Left lung (tissue), 4 donors: ENCODE measurements at regions not wholly inside any gene's neighbourhood (a gene's known extent, or its start where the extent isn't known, plus 50 kb on each side); places are given as distances from the start of the nearest gene placed in this dataset.

ENCODE experiments used
- ATAC-seq: fragments of 200-7000 bp; cut with Tn5 transposase; one replicate; pipeline ENCODE4 v1.9.1; 2020; ENCODE audit warnings: moderate library complexity
- DNase-seq, 4 donors: peaks; one replicate each; pipeline ENCODE4 v3.0.0-alpha.2; 2013 to 2020
- H3K27ac ChIP-seq, 2 donors: fragments of 200-600 bp; sonication (generic) in 1 of 2; one replicate each; pipeline versions ENCODE4 v1.5.0 to v1.8.0; 2020 to 2021
- H3K27me3 ChIP-seq, 2 donors: fragments of 200-600 bp; sonication (generic) in 1 of 2; one replicate each; pipeline versions ENCODE4 v1.5.0 to v1.8.0; 2020 to 2021
- H3K36me3 ChIP-seq, 2 donors: fragments of 200-600 bp; sonication (generic) in 1 of 2; one replicate each; pipeline versions ENCODE4 v1.5.0 to v1.8.0; 2020 to 2021
- H3K4me1 ChIP-seq, 2 donors: fragments of 200-600 bp; one replicate each; pipeline ENCODE4 v1.8.0; 2021
- H3K4me3 ChIP-seq, 2 donors: fragments of 200-600 bp; sonication (generic) in 1 of 2; one replicate each; pipeline versions ENCODE4 v1.5.0 to v1.8.0; 2020 to 2021; ENCODE audit warnings: mild to moderate bottlenecking in 1 of 2
- H3K9me3 ChIP-seq, 2 donors: fragments of 200-600 bp; sonication (generic) in 1 of 2; one replicate each; pipeline versions ENCODE4 v1.5.0 to v1.8.0; 2020 to 2021
- CTCF ChIP-seq, 2 donors: fragments of 200-600 bp; sonication (generic) in 1 of 2; IDR thresholded peaks; one replicate each; pipeline versions ENCODE4 v1.5.0 to v1.8.0; 2021; ENCODE audit warnings: antibody characterized with exemption in 2 of 2
- intact Hi-C, 2 donors: fragments of 100-400 bp; cut with DNase I; formaldehyde crosslinking; loops; one replicate each; pipeline versions ENCODE4 v1.11.2 to v1.14.2; 2022
- donor health status: DM: no; HTN: yes; CAD: no.
- donor health status: DM: no; HTN: no; CAD: no.

DNA sequence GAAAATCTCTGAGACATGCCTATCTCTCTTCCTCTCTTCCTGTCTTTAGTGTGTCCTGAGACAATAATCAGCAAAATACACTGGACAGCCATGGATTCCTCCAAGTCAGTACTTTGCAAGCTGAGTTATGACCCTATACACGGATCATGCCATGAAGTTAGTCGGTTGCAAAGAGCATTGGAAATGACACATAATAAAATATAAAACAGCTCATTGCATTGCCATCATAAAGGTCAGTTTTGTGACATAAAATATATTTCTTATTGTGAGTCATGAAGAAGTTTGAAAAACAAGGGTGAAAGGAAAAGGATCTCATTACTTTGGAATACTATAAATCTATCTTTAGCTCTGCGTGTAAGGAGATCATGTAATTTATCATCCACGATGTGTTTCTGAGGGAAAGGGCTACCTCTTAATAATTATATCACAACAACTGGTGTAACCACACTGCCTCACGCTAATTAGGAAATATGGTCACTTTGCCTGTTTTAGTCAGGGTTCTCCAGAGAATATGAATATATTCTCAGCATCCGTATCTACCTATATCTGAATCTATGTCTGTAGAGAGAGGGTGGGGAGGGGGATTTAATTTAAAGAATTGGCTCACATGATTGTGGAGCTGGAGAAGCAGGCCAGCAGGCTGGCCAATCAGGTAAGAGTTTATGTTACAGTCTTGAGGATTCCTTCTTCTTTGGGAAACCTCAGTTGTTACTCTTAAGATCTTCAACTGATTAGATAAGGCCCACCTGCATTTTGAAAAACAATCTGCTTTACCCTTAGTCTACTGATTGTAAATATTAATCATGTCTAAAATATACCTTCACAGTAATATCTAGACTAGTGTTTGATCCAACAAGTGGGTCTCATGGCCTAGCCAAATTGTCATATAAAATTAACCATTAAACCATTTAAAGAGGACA, 198.8 kb downstream of the FAT3 start:
- DNase-seq (no peak), ATAC-seq (no peak)
- no peak for TF ChIP-seq CTCF (IDR thresholded peaks at IDR 0.05)
- Histone ChIP-seq H3K36me3 (no peaks in the 10 kb centered on the region), H3K27ac (no peak overlapping the region), H3K4me1 (no peaks in the 10 kb centered on the region), H3K4me3 (no peak overlapping the region), H3K27me3 (no peaks in the 10 kb centered on the region), H3K9me3 (peaks cover 0 to 5% of the 10 kb centered on the region in 2 donors)
- intact Hi-C loops: no loop called here

GRCh38 chr11:92424281-92424680, 199.7 kb downstream of the FAT3 start:
- no peaks in the 10 kb centered on the region for H3K27me3 ChIP-seq
- ATAC-seq: no peak
- H3K4me1 ChIP-seq: no peaks in the 10 kb centered on the region
- no peak overlapping the region for H3K4me3 ChIP-seq
- no peak for TF ChIP-seq CTCF (IDR thresholded peaks at IDR 0.05)
- peaks cover 0 to 5% of the 10 kb centered on the region in 2 donors for H3K9me3 ChIP-seq
- DNase-seq: no peak
- intact Hi-C loops: no loop called here
- no peak overlapping the region for H3K27ac ChIP-seq
- no peaks in the 10 kb centered on the region for H3K36me3 ChIP-seq

DNA sequence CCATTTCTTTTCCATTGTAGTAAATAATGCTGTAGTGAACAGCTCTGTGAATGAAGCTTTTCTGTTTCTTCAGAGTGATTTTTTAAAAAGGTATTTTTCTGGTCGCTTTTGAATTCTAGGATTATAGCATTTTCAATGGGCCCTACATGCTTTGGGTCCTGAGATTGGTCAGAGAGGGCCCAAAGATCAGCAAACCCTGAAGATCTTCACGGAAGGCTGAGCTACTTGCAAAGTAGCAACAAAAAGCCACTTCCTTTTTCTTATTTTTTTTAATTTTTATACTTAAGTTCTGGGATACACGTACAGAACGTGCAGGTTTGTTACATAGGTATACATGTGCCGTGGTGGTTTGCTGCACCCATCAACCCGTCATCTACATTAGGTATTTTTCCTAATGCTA, 200.5 kb downstream of the FAT3 start:
- ATAC-seq (no peak), DNase-seq (no peak)
- Histone ChIP-seq H3K36me3 (no peaks in the 10 kb centered on the region), H3K4me1 (no peaks in the 10 kb centered on the region), H3K27ac (no peak overlapping the region), H3K27me3 (no peaks in the 10 kb centered on the region), H3K4me3 (no peak overlapping the region), H3K9me3 (peaks cover 0 to 5% of the 10 kb centered on the region in 2 donors)
- intact Hi-C loops: no loop called here
- no peak for TF ChIP-seq CTCF (IDR thresholded peaks at IDR 0.05)

GRCh38 chr11:92432515-92432914, 207.9 kb downstream of the FAT3 start:
- DNase-seq (no peak), ATAC-seq (no peak)
- no peaks in the 10 kb centered on the region for H3K4me1 ChIP-seq
- H3K27ac ChIP-seq: no peak overlapping the region
- intact Hi-C loops: no loop called here
- no peaks in the 10 kb centered on the region for H3K27me3 ChIP-seq
- H3K4me3 ChIP-seq: no peak overlapping the region
- TF ChIP-seq CTCF (IDR thresholded peaks at IDR 0.05): no peak
- H3K9me3 ChIP-seq: peaks cover 0 to 6% of the 10 kb centered on the region in 2 donors
- no peaks in the 10 kb centered on the region for H3K36me3 ChIP-seq

- intact Hi-C loops: no loop called here
- Histone ChIP-seq H3K9me3 (peaks cover 0 to 6% of the 10 kb centered on the region in 2 donors), H3K27ac (no peak overlapping the region), H3K36me3 (no peaks in the 10 kb centered on the region), H3K4me3 (no peak overlapping the region), H3K27me3 (no peaks in the 10 kb centered on the region), H3K4me1 (no peaks in the 10 kb centered on the region)
- TF ChIP-seq CTCF (IDR thresholded peaks at IDR 0.05): no peak
- ATAC-seq (no peak), DNase-seq (no peak)
These were observed 211.7 kb downstream of the FAT3 start for GRCh38 chr11:92436034-92436920.
